T-helper 1 cell (primary cell): ENCODE measurements at regions not wholly inside any gene's neighbourhood (a gene's known extent, or its start where the extent isn't known, plus 50 kb on each side); places are given as distances from the start of the nearest gene placed in this dataset.

ENCODE experiments used
- DNase-seq, 5 donors: peaks; one replicate each; pipeline ENCODE4 v3.0.0-alpha.2; 2012 to 2020

- DNase-seq = no peak
Measured at GRCh38 chr6:16850681-16851026, 89.4 kb upstream of the ATXN1 start.

GRCh38 chr6:16849988-16850680 is 88.9 kb upstream of the ATXN1 start:
- DNase-seq = no peak

GRCh38 chr6:16849280-16849987 is 88.2 kb upstream of the ATXN1 start:
- DNase-seq = peak in 2 of 5 donors; percentile 1 to 48

GRCh38 chr6:16846399-16846778 is 85.1 kb upstream of the ATXN1 start:
- no peak for DNase-seq

- DNase-seq = no peak
Measured at GRCh38 chr6:16844183-16844582, 82.9 kb upstream of the ATXN1 start.

- DNase-seq = no peak
Measured at GRCh38 chr6:16842676-16843075, 81.4 kb upstream of the ATXN1 start.

- DNase-seq = no peak
Measured at GRCh38 chr6:16841241-16841640, 80.0 kb upstream of the ATXN1 start.

- DNase-seq = no peak
Measured at GRCh38 chr6:16840725-16841124, 79.5 kb upstream of the ATXN1 start.

GRCh38 chr6:16840291-16840690 is 79.0 kb upstream of the ATXN1 start:
- DNase-seq = no peak

- DNase-seq = no peak
Measured at GRCh38 chr6:16839631-16840179, 78.4 kb upstream of the ATXN1 start.

- DNase-seq = peak in 1 of 5 donors; percentile 64
Measured at GRCh38 chr6:16837217-16837972, 76.1 kb upstream of the ATXN1 start.

- peak in 1 of 5 donors; percentile 58 for DNase-seq
Measured at GRCh38 chr6:16836144-16836981, 75.1 kb upstream of the ATXN1 start.

- DNase-seq = no peak
Measured at GRCh38 chr6:16834242-16834641, 73.0 kb upstream of the ATXN1 start.

- DNase-seq = no peak
Measured at GRCh38 chr6:16832721-16833120, 71.5 kb upstream of the ATXN1 start.

GRCh38 chr6:16832043-16832567 is 70.8 kb upstream of the ATXN1 start:
- no peak for DNase-seq

- DNase-seq = no peak
Measured at GRCh38 chr6:16831136-16831535, 69.9 kb upstream of the ATXN1 start.

- DNase-seq = no peak
Measured at GRCh38 chr6:16828058-16828457, 66.8 kb upstream of the ATXN1 start.

- no peak for DNase-seq
Measured at GRCh38 chr6:16827627-16828026, 66.4 kb upstream of the ATXN1 start.

GRCh38 chr6:16825784-16826183 is 64.5 kb upstream of the ATXN1 start:
- DNase-seq = no peak

- no peak for DNase-seq
Measured at GRCh38 chr6:16824845-16825685, 63.8 kb upstream of the ATXN1 start.

GRCh38 chr6:16823718-16824352 is 62.6 kb upstream of the ATXN1 start:
- DNase-seq = no peak
